SK-N-SH (cell line): ENCODE measurements at regions not wholly inside any gene's neighbourhood (a gene's known extent, or its start where the extent isn't known, plus 50 kb on each side); places are given as distances from the start of the nearest gene placed in this dataset.

ENCODE experiments used
- EP300 ChIP-seq, 2 experiments: IDR thresholded peaks; 2 replicates each; pipeline versions ENCODE4 v1.4.0 to v1.6.1; 2012; ENCODE audit warnings: borderline replicate concordance in 1 of 2, low read depth in 1 of 2, low read length in 1 of 2
- GABPA ChIP-seq: IDR thresholded peaks from 2 replicates; pipeline ENCODE4 v1.4.0; 2012; ENCODE audit warnings: low read depth, mild to moderate bottlenecking
- JUND ChIP-seq: IDR thresholded peaks from 2 replicates; pipeline ENCODE4 v1.4.0; 2012
- NFIC ChIP-seq: IDR thresholded peaks from 2 replicates; pipeline ENCODE4 v1.4.0; 2012; ENCODE audit warnings: borderline replicate concordance
- POLR2AphosphoS5 ChIP-seq: IDR thresholded peaks from 2 replicates; pipeline ENCODE4 v1.6.1; 2012; ENCODE audit warnings: low read depth, low read length
- RCOR1 ChIP-seq: fragments of 150-350 bp; IDR thresholded peaks from 2 replicates; pipeline ENCODE4 v1.6.1; 2017; ENCODE audit warnings: antibody characterized with exemption, low read length
- RFX5 ChIP-seq: IDR thresholded peaks from 2 replicates; pipeline ENCODE4 v1.6.1; 2012; ENCODE audit warnings: mild to moderate bottlenecking, improper control_type of control experiment, low read length
- SIN3A ChIP-seq: IDR thresholded peaks from 2 replicates; pipeline ENCODE4 v1.6.1; 2012; ENCODE audit warnings: low read depth, mild to moderate bottlenecking, low read length, moderate library complexity, borderline replicate concordance
- YY1 ChIP-seq: IDR thresholded peaks from 2 replicates; pipeline ENCODE4 v1.4.0; 2012; ENCODE audit warnings: low read depth, mild to moderate bottlenecking
- TF ChIP-seq, protein P1 (sequence below): fragments of 200-600 bp; sonication (generic); IDR thresholded peaks from 2 replicates; pipeline ENCODE4 v1.6.1; 2017; ENCODE audit warnings: antibody characterized with exemption, mild to moderate bottlenecking, moderate library complexity
- TF ChIP-seq, protein P2 (sequence below): IDR thresholded peaks from 2 replicates; pipeline ENCODE4 v1.4.0; 2012; ENCODE audit warnings: low read depth
- TF ChIP-seq, protein P3 (sequence below): fragments of 150-350 bp; IDR thresholded peaks from 2 replicates; pipeline ENCODE4 v1.6.1; 2017; ENCODE audit warnings: antibody characterized with exemption, low read length, low read depth, borderline replicate concordance

DNA sequence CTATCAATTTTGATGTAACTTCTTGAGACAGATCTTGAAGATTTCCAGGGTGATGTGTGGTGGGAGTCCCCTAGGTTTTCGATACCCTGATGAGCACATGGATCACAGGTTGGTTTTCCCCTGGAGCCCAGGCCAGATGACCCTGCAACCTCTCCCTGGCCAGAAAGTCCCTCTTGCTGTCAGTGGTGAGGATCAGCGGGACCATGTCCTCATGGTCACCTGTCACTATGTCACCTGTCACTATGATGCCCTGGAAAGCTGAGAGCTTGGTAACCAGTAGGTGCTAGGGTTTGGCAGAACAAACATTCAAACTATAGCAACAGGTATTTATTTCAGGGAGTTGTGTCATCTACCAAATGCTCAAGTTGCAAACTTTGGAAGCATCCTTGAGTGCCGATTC is 197.9 kb downstream of the ARHGAP12 start:
- TF ChIP-seq, protein P1, sequence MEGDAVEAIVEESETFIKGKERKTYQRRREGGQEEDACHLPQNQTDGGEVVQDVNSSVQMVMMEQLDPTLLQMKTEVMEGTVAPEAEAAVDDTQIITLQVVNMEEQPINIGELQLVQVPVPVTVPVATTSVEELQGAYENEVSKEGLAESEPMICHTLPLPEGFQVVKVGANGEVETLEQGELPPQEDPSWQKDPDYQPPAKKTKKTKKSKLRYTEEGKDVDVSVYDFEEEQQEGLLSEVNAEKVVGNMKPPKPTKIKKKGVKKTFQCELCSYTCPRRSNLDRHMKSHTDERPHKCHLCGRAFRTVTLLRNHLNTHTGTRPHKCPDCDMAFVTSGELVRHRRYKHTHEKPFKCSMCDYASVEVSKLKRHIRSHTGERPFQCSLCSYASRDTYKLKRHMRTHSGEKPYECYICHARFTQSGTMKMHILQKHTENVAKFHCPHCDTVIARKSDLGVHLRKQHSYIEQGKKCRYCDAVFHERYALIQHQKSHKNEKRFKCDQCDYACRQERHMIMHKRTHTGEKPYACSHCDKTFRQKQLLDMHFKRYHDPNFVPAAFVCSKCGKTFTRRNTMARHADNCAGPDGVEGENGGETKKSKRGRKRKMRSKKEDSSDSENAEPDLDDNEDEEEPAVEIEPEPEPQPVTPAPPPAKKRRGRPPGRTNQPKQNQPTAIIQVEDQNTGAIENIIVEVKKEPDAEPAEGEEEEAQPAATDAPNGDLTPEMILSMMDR = no peak
- TF ChIP-seq JUND (no peak), GABPA (no peak), RCOR1 (no peak), RFX5 (no peak), SIN3A (no peak), POLR2AphosphoS5 (no peak), NFIC (no peak), YY1 (no peak), EP300 (IDR thresholded peaks at IDR 0.05; ENCODE audit: borderline replicate concordance in 1 of 2, low read depth in 1 of 2, low read length in 1 of 2) (no peak)
- TF ChIP-seq, protein P2, sequence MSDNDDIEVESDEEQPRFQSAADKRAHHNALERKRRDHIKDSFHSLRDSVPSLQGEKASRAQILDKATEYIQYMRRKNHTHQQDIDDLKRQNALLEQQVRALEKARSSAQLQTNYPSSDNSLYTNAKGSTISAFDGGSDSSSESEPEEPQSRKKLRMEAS = no peak
- TF ChIP-seq, protein P3, sequence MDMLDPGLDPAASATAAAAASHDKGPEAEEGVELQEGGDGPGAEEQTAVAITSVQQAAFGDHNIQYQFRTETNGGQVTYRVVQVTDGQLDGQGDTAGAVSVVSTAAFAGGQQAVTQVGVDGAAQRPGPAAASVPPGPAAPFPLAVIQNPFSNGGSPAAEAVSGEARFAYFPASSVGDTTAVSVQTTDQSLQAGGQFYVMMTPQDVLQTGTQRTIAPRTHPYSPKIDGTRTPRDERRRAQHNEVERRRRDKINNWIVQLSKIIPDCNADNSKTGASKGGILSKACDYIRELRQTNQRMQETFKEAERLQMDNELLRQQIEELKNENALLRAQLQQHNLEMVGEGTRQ = no peak
